ENCODE measurements at regions not wholly inside any gene's neighbourhood (a gene's known extent, or its start where the extent isn't known, plus 50 kb on each side); places are given as distances from the start of the nearest gene placed in this dataset.

- TF ChIP-seq CTCF (IDR thresholded peaks at IDR 0.05; ENCODE audit: poor library complexity, severe bottlenecking), result no peak
- no peak for TF ChIP-seq MXI1 (conservative IDR thresholded peaks at IDR 0.05; ENCODE audit: poor library complexity, severe bottlenecking)
- no peak for TF ChIP-seq POLR2AphosphoS5 (IDR thresholded peaks at IDR 0.05)
Measured at GRCh38 chr5:88405783-88406182, 137.1 kb upstream of the TMEM161B start.

Measured in neural cell (in vitro differentiated cells).